Thoracic aorta (tissue), 2 donors: ENCODE measurements at regions not wholly inside any gene's neighbourhood (a gene's known extent, or its start where the extent isn't known, plus 50 kb on each side); places are given as distances from the start of the nearest gene placed in this dataset.
"Not testable (repeated sequence)": the region's sequence is repeated elsewhere in the genome, so short reads cannot be mapped to it uniquely, and the experiment has no call there.

ENCODE experiments used
- ATAC-seq: fragments of 150-250 bp; one replicate; pipeline ENCODE4 v1.8.0; 2017; ENCODE audit warnings: low read depth; ENCODE audit not compliant: insufficient number of reproducible peaks, low FRiP score
- DNase-seq: peaks from one replicate; pipeline ENCODE4 v3.0.0-alpha.2; 2020; ENCODE audit warnings: low spot score
- H3K27ac ChIP-seq, 2 donors: fragments of 200-600 bp; sonication (generic); 1 replicate in 1 of 2; 2 replicates in 1 of 2; pipeline ENCODE4 v1.5.1; 2016; ENCODE audit warnings: mild to moderate bottlenecking in 2 of 2, moderate library complexity in 2 of 2
- H3K27me3 ChIP-seq: fragments of 200-600 bp; sonication (generic); replicated peaks from 2 replicates; pipeline ENCODE4 v1.6.0; 2016; ENCODE audit warnings: mild to moderate bottlenecking; ENCODE audit not compliant: insufficient read depth
- H3K36me3 ChIP-seq: fragments of 200-600 bp; sonication (generic); one replicate; pipeline ENCODE4 v1.5.1; 2016
- H3K4me1 ChIP-seq, 2 donors: fragments of 200-600 bp; sonication (generic); 1 replicate in 1 of 2; 2 replicates in 1 of 2; pipeline versions ENCODE4 v1.5.1 to v1.6.0; 2016; ENCODE audit warnings: low read depth in 2 of 2, mild to moderate bottlenecking in 1 of 2; ENCODE audit not compliant: control insufficient read depth in 1 of 2
- H3K4me3 ChIP-seq: fragments of 200-600 bp; sonication (generic); 2 replicates; pipeline ENCODE4 v1.5.1; 2016; ENCODE audit warnings: mild to moderate bottlenecking
- H3K9me3 ChIP-seq: fragments of 200-600 bp; sonication (generic); 2 replicates; pipeline ENCODE4 v1.5.1; 2016

DNA sequence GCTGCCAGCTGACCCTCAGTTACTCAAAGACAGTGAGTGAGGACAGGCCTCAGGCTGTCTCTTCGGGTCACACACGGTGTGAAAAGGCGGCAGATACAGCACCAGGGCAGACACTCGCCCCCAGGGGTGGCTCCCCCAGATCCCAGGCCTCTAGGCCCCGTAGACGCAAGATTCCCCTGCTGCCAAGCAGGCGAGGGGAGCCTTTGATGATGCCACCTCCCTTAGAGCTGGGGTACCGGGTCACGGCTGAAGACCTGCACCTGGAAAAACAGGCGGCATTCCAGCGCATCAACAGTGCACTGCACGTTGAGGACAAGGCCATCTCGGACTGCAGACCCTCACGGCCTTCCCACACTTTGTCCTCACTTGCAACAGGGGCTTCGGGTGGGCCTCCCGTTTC lies 147.5 kb upstream of the C1QTNF3 start:
- not testable (repeated sequence) for ATAC-seq, H3K4me3 ChIP-seq, H3K27ac ChIP-seq, H3K9me3 ChIP-seq, DNase-seq, H3K27me3 ChIP-seq, H3K4me1 ChIP-seq
- peaks cover 11% of the 10 kb centered on the region for H3K36me3 ChIP-seq

DNA sequence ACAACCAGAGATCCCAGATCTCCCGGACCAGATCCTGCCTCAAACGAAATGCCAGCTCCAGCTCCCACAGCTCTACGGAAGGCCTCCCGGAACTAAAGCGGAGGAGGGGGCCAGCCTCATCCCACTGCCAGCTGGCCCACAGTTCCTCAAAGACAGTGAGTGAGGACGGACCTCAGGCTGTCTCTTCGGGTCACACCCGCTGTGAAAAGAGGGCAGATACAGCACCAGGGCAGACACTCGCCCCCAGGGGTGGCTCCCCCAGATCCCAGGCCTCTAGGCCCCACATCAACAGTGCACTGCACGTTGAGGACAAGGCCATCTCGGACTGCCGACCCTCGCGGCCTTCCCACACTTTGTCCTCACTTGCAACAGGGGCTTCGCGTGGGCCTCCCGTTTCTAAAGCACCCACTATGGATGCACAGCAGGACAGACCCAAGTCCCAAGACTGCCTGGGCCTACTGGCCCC lies 148.3 kb upstream of the C1QTNF3 start:
- not testable (repeated sequence) for H3K27ac ChIP-seq, DNase-seq, ATAC-seq, H3K27me3 ChIP-seq, H3K9me3 ChIP-seq, H3K4me3 ChIP-seq, H3K4me1 ChIP-seq
- H3K36me3 ChIP-seq: peaks cover 11% of the 10 kb centered on the region

DNA sequence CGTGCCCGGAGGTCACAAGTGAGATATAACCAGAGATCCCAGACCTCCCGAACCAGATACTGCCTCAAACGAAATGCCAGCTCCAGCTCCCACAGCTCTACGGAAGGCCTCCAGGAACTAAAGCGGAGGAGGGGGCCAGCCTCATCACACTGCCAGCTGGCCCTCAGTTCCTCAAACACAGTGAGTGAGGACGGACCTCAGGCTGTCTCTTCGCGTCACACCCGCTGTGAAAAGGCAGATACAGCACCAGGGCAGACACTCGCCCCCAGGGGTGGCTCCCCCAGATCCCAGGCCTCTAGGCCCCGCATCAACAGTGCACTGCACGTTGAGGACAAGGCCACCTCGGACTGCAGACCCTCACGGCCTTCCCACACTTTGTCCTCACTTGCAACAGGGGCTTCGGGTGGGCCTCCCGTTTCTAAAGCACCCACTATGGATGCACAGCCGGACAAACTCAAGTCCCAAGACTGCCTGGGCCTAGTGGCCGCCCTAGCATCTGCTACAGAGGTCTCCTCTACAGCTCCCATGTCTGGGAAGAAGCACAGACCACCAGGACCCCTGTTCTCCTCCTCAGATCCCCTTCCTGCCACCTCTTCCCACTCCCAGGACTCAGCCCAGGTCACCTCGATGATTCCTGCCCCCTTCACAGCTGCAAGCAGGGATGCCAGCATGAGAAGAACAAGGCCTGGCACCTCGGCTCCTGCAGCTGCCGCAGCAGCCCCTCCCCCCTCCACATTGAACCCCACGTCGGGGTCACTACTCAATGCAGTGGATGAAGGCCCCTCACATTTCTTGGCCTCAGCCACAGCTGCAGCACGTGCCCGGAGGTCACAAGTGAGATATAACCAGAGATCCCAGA lies 149.3 kb upstream of the C1QTNF3 start:
- not testable (repeated sequence) for H3K27me3 ChIP-seq, DNase-seq, H3K4me1 ChIP-seq, H3K4me3 ChIP-seq, H3K27ac ChIP-seq, ATAC-seq, H3K9me3 ChIP-seq
- H3K36me3 ChIP-seq: peaks cover 11% of the 10 kb centered on the region

DNA sequence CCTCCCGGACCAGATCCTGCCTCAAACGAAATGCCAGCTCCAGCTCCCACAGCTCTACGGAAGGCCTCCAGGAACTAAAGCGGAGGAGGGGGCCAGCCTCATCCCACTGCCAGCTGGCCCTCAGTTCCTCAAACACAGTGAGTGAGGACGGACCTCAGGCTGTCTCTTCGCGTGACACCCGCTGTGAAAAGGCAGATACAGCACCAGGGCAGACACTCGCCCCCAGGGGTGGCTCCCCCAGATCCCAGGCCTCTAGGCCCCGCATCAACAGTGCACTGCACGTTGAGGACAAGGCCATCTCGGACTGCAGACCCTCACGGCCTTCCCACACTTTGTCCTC lies 149.9 kb upstream of the C1QTNF3 start:
- not testable (repeated sequence) for ATAC-seq, DNase-seq, H3K27me3 ChIP-seq, H3K9me3 ChIP-seq, H3K4me3 ChIP-seq, H3K4me1 ChIP-seq, H3K27ac ChIP-seq
- peaks cover 11% of the 10 kb centered on the region for H3K36me3 ChIP-seq

DNA sequence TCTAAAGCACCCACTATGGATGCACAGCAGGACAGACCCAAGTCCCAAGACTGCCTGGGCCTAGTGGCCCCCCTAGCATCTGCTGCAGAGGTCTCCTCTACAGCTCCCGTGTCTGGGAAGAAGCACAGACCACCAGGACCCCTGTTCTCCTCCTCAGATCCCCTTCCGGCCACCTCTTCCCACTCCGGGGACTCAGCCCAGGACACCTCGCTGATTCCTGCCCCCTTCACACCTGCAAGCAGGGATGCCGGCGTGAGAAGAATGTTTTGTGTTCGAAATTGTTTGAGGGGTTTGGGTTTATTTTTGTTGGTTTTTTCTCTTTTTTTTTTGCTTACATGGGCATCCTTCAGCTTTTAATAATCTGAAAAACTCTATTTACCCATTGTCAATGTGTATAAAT lies 150.3 kb upstream of the C1QTNF3 start:
- not testable (repeated sequence) for DNase-seq, ATAC-seq, H3K4me3 ChIP-seq, H3K4me1 ChIP-seq, H3K27ac ChIP-seq, H3K9me3 ChIP-seq, H3K27me3 ChIP-seq
- H3K36me3 ChIP-seq: peaks cover 11% of the 10 kb centered on the region

DNA sequence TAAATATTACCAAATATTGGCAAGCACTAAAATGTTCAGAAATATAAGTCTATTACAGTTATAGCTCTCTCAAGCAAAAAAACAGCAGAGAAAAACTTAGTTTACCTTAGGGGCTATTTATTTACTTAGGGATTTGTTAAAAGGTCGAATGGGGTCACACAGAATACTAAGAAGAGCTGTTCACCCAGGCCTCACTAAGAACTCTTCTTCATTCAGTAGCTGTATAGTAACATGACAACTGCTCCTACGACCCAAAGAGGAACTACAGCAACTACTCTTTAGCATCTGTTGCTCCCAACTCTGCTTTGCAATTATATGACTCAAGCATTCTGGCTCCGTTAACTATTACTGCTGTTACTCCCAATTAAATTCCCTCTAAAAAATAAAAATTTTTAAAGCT lies 150.8 kb upstream of the C1QTNF3 start:
- H3K9me3 ChIP-seq, H3K4me1 ChIP-seq, H3K27ac ChIP-seq, H3K27me3 ChIP-seq, H3K4me3 ChIP-seq, ATAC-seq, DNase-seq: not testable (repeated sequence)
- peaks cover 11% of the 10 kb centered on the region for H3K36me3 ChIP-seq

DNA sequence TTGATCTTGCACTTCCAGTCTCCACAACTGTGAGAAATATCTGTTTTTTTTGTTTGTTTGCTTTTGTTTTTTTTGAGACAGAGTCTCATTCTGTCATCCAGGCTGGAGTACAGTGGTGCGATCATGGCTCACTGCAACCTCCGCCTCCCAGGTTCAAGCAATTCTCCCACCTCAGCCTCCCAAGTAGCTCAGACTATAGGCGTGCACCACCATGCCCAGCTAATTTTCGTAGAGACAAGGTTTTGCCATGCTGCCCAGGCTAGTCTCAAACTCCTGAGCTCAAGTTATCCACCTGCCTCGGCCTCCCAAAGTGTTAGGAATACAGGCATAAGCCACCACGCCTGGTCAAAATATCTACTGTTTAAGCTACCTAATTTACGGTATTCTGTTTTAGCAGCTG lies 153.1 kb upstream of the C1QTNF3 start:
- H3K36me3 ChIP-seq, H3K4me1 ChIP-seq, H3K9me3 ChIP-seq, ATAC-seq, H3K4me3 ChIP-seq, H3K27me3 ChIP-seq, H3K27ac ChIP-seq, DNase-seq: not testable (repeated sequence)

DNA sequence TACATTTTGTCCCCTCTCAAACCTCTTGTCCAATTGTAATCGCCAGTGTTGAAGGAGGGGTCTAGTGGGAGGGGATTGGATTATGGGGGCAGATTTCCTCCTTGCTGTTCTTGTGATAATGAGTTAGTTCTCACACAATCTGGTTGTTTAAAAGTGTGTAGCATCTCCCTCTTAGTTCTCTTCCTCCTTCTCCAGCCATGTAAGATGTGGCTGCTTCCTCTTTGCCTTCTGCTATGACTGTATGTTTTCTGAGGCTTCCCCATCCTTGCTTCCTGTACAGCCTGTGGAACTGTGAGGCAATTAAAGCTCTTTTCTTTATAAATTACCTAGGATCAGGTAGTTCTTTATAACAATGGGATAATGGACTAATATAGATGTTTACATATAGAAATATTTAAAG lies 162.3 kb upstream of the C1QTNF3 start:
- DNase-seq, H3K4me1 ChIP-seq, H3K9me3 ChIP-seq, H3K36me3 ChIP-seq, ATAC-seq, H3K4me3 ChIP-seq, H3K27me3 ChIP-seq, H3K27ac ChIP-seq: not testable (repeated sequence)

DNA sequence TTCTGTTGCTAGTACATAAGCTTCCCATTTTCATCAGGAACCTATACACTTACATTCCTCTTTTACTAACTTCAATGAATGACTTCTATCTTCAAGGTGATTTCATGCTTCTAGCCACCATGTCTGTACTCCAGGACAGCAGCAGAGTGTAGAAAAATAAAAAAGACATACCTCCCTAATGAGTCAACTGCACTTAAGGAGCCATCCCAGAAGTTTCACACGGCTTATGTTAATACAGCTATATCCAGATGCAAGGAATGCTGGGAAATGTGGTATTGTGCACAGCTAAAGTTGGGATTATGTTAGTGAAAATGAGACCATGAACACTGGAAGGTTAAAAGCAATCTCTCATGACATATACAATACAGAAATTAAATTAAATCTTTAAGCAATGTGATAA lies 174.4 kb upstream of the C1QTNF3 start:
- H3K36me3 ChIP-seq, H3K27ac ChIP-seq, H3K9me3 ChIP-seq, ATAC-seq, H3K4me1 ChIP-seq, H3K4me3 ChIP-seq, DNase-seq, H3K27me3 ChIP-seq: not testable (repeated sequence)

DNA sequence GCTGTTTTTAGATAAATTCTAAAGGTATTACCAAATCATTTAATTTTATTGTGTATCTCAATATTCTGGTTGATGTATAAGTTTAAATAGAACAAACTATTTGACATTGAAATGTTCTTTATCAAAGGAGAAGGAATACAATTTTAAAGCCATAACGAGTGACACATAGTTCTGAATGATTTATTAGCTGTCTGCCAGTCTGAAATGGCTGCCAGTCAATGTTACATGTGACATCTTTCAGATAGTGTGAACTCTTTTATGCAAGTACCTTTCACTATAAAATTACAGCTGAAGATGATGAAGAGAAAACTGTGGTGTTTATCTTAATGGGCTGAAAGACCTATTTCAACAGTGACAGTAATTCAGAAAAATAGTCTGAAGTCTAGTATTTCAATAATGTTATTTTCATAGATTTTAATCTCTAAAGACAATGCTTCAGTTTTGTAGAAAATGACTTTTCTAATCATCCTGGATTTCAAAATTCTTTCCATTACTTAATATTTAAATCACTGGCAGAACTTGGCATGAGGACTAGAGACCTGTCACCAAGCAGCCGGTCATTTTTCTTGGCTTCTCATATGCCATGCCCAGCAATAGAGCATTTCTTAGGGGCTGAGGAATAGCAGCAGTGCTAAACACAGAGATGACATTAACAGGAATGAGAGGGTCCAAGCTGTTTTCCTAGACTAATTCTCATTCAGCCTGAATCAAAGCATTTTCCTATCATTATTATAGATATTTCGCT lies 178.5 kb upstream of the C1QTNF3 start:
- not testable (repeated sequence) for H3K27me3 ChIP-seq, DNase-seq, H3K9me3 ChIP-seq, H3K27ac ChIP-seq, H3K36me3 ChIP-seq, ATAC-seq, H3K4me1 ChIP-seq, H3K4me3 ChIP-seq

DNA sequence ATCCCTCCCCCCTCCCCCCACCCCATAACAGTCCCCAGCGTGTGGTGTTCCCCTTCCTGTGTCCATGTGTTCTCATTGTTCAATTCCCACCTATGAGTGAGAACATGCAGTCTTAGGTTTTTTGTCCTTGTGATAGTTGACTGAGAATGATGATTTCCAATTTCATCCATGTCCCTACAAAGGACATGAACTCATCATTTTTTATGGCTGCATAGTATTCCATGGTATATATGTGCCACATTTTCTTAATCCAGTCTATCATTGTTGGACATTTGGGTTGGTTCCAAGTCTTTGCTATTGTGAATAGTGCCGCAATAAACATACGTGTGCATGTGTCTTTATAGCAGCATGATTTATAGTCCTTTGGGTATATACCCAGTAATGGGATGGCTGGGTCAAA lies 180.1 kb upstream of the C1QTNF3 start:
- not testable (repeated sequence) for H3K4me1 ChIP-seq, ATAC-seq, H3K36me3 ChIP-seq, H3K9me3 ChIP-seq, H3K27me3 ChIP-seq, H3K4me3 ChIP-seq, DNase-seq, H3K27ac ChIP-seq

DNA sequence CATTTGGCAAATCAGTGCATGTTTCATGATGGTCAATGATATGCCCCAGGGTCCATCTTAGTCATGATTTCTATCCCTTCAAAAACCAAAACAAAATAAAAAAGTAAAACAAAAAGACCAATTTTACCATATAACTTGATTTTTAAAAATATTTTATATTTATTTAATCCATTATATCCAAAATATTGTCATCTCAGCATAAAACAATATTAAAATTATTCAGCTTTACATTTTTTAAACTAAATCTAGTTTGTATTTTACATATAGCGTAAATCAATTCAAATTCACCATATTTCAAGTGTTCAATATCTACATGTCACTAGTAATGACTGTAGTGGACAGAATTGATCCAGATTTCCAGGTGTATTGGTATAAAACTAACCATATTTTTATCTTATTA lies 187.4 kb upstream of the C1QTNF3 start:
- not testable (repeated sequence) for H3K9me3 ChIP-seq, H3K4me1 ChIP-seq, ATAC-seq, H3K27me3 ChIP-seq, DNase-seq, H3K27ac ChIP-seq, H3K36me3 ChIP-seq, H3K4me3 ChIP-seq
